GM12864 (cell line): ENCODE measurements at regions not wholly inside any gene's neighbourhood (a gene's known extent, or its start where the extent isn't known, plus 50 kb on each side); places are given as distances from the start of the nearest gene placed in this dataset.

Experiments used
- DNase-seq: peaks from one replicate; pipeline ENCODE4 v3.0.0-alpha.2; 2011; ENCODE audit warnings: low read depth
- H3K4me3 ChIP-seq: 2 replicates; pipeline ENCODE4 v1.5.1; 2011; ENCODE audit warnings: mild to moderate bottlenecking, low read depth, low read length, control low read depth
- TF ChIP-seq, protein P1 (sequence below): IDR thresholded peaks from 2 replicates; pipeline ENCODE4 v1.5.1; 2011; ENCODE audit warnings: low read depth, mild to moderate bottlenecking, moderate library complexity, low read length, control low read depth, inconsistent platforms; ENCODE audit errors: missing control alignments

GRCh38 chr15:47218295-47218694, 499.0 kb upstream of the SEMA6D start:
- no peak for DNase-seq
- TF ChIP-seq, protein P1, sequence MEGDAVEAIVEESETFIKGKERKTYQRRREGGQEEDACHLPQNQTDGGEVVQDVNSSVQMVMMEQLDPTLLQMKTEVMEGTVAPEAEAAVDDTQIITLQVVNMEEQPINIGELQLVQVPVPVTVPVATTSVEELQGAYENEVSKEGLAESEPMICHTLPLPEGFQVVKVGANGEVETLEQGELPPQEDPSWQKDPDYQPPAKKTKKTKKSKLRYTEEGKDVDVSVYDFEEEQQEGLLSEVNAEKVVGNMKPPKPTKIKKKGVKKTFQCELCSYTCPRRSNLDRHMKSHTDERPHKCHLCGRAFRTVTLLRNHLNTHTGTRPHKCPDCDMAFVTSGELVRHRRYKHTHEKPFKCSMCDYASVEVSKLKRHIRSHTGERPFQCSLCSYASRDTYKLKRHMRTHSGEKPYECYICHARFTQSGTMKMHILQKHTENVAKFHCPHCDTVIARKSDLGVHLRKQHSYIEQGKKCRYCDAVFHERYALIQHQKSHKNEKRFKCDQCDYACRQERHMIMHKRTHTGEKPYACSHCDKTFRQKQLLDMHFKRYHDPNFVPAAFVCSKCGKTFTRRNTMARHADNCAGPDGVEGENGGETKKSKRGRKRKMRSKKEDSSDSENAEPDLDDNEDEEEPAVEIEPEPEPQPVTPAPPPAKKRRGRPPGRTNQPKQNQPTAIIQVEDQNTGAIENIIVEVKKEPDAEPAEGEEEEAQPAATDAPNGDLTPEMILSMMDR: no peak
- H3K4me3 ChIP-seq: no peak overlapping the region

GRCh38 chr15:47244361-47244760, 472.9 kb upstream of the SEMA6D start:
- DNase-seq: no peak
- TF ChIP-seq, protein P1: no peak
- H3K4me3 ChIP-seq: no peak overlapping the region

DNA sequence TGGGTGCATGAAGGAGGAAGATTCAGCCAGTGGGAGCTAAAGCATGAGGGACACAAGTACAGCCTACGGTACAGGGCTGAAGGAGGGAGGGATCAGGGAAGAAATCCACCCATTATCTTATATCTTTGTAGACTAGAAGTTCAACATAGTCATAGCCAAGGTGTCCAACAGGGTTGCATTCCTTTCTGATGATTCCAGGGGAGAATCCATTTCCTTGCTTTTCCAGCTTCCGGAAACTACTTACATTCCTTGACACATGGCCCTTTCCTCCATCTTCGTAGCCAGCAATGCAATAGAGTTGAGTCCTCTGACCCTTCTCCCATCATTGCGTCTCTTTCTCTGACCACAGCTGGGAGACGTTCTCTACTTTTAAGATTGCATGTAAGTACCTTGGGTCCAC, 471.0 kb upstream of the SEMA6D start:
- TF ChIP-seq, protein P1: no peak
- DNase-seq: no peak
- H3K4me3 ChIP-seq: no peak overlapping the region

- DNase-seq: no peak
- TF ChIP-seq, protein P1: no peak
- H3K4me3 ChIP-seq: no peak overlapping the region
Observed at GRCh38 chr15:47258521-47258920, 458.8 kb upstream of the SEMA6D start.

GRCh38 chr15:47265686-47266085, 451.6 kb upstream of the SEMA6D start:
- DNase-seq: no peak
- TF ChIP-seq, protein P1: no peak
- H3K4me3 ChIP-seq: no peak overlapping the region

GRCh38 chr15:47266566-47266965, 450.7 kb upstream of the SEMA6D start:
- TF ChIP-seq, protein P1: no peak
- no peak overlapping the region for H3K4me3 ChIP-seq
- no peak for DNase-seq

GRCh38 chr15:47273864-47274263, 443.4 kb upstream of the SEMA6D start:
- no peak overlapping the region for H3K4me3 ChIP-seq
- TF ChIP-seq, protein P1: no peak
- no peak for DNase-seq
